GM21360 (cell line): ENCODE measurements at regions not wholly inside any gene's neighbourhood (a gene's known extent, or its start where the extent isn't known, plus 50 kb on each side); places are given as distances from the start of the nearest gene placed in this dataset.
"Not testable (repeated sequence)": the region's sequence is repeated elsewhere in the genome, so short reads cannot be mapped to it uniquely, and the experiment has no call there.

ENCODE experiments used
- ATAC-seq: cut with Tn5 transposase; IDR thresholded peaks from one replicate; pipeline ENCODE4 v1.9.1; 2021; ENCODE audit warnings: mild to moderate bottlenecking, moderate library complexity; ENCODE audit not compliant: unreplicated experiment

GRCh38 chr7:15143936-15144335, 241.4 kb upstream of the DGKB start:
- ATAC-seq, result no peak

- no peak for ATAC-seq
Observed at GRCh38 chr7:15143121-15143520, 240.6 kb upstream of the DGKB start.

- no peak for ATAC-seq
Observed at GRCh38 chr7:15140431-15140830, 237.9 kb upstream of the DGKB start.

- no peak for ATAC-seq
Observed at GRCh38 chr7:15131661-15132060, 229.1 kb upstream of the DGKB start.

- no peak for ATAC-seq
Observed at GRCh38 chr7:15130666-15131541, 228.4 kb upstream of the DGKB start.

DNA sequence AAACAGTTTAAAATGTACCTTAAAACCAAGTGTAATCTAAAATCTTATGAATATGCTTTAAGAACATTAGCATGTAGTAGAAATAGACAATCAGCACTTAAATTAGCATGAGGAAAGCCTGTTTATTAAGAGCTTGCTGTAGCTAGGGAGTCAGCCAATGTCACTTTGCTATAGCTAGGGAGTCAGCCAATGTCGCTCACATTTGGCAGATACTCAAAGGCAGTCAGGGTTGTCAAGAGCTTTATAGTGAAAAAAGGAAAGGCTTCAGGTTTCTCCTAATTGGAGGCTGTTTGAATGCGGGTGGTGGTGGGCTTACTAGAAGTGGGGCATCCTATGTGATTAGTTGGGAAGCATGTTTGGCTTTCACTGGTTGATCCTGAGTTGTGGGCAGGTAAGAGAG, 226.2 kb upstream of the DGKB start:
- ATAC-seq, result no peak

GRCh38 chr7:15126653-15127052, 224.1 kb upstream of the DGKB start:
- not testable (repeated sequence) for ATAC-seq

- ATAC-seq, result no peak
Observed at GRCh38 chr7:15123901-15124300, 221.3 kb upstream of the DGKB start.

GRCh38 chr7:15113752-15114151, 211.2 kb upstream of the DGKB start:
- no peak for ATAC-seq

- no peak for ATAC-seq
Observed at GRCh38 chr7:15105711-15106110, 203.2 kb upstream of the DGKB start.

- ATAC-seq, result no peak
Observed at GRCh38 chr7:15104411-15105092, 202.0 kb upstream of the DGKB start.

DNA sequence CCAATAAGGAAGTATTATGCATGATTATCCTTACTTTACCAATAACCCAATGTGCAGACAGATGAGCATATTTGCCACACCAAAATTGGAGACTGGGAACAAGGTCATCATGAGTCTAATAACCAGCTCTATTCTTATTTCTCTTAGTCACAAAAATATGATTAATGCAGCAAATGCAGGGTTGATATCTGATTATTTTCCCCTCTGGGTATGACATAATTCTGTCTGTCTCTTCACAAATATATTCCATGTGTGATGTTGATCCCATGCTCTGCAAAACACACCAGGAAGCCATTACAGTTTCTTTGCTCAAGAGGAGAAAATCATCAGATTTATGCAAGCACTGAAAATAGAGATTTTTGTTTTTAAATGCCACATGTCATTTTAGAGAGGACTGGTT, 196.5 kb upstream of the DGKB start:
- no peak for ATAC-seq

DNA sequence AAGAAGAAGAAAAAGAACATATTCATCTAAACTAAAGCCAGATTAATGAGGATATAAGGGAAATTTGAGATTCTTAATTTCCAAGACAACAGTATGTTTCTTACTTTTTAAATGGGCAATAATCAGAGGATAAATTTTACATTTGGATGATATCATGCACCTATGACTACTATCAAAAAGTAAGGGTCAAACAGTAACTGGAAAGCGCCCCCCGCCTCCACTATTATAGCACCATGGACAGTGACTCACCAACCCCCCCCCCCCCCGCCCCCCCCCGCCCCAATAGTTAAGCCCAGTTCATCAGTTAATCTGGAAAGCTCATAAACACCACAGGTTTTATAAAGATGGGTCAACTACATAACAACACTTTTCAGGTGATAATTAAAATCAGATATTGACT, 194.3 kb upstream of the DGKB start:
- no peak for ATAC-seq

GRCh38 chr7:15094989-15095388, 192.4 kb upstream of the DGKB start:
- ATAC-seq, result no peak

DNA sequence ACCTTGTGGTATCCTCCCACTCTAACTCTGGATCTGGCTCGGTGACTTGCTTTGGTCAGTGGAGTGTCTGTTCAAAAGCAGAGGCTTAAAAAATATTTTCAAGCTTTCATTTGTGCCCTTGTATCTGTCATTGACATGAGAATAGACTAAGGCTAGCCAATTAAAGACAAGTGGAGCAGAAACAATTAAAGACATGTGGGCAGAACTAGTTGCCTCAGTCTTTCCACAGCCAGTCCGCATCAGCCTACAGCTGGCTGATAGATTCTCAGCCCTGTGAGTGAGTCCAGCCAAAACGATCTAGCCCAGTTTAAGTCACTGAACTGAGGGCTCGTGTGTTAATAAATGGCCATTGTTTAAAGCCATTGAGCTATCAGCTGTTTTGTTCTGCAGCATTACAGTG, 185.2 kb upstream of the DGKB start:
- ATAC-seq, result no peak

- ATAC-seq, result no peak
Observed at GRCh38 chr7:15086862-15087261, 184.3 kb upstream of the DGKB start.

- no peak for ATAC-seq
Observed at GRCh38 chr7:15086131-15086611, 183.6 kb upstream of the DGKB start.

DNA sequence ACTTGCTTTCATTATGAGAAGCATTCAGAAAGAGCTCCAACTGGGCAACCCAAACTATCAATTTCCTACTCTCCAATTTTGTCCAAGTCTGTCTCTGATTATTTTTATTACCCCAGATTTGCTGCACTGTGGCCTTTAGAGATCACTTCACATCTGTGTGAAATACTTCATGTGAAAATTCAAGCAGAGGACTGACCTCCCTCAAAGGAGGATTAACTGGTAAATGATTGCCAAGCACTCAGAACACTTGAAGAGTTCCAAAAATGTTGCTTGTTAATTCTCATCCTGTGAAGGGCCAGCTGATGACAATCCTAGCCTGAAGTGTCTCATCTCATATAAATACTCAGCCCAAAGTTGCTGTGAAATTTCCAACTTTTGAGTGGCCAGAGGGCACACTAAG, 182.8 kb upstream of the DGKB start:
- ATAC-seq, result no peak

- no peak for ATAC-seq
Observed at GRCh38 chr7:15084368-15084767, 181.8 kb upstream of the DGKB start.

GRCh38 chr7:15081891-15082290, 179.3 kb upstream of the DGKB start:
- no peak for ATAC-seq

- no peak for ATAC-seq
Observed at GRCh38 chr7:15073301-15073700, 170.8 kb upstream of the DGKB start.

DNA sequence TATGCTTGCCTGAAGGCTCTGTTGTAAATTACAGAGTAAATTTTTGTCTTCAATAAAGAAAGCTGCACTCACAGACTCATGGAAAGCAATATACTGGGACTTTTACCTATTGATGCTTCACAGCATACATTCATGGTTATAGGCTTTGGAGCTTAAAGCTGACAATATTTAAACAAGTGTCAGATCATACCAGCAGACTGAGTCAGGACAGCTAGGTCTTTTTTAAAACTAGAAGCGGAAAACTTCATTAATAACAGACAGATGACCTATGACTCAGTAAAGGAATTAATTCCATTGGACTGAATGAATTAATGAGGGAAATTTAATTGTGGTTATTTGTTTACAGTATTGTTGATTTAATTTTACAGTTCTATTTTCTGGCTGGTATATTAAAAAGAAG, 165.8 kb upstream of the DGKB start:
- ATAC-seq, result no peak
